GM21390 (cell line): ENCODE measurements at regions not wholly inside any gene's neighbourhood (a gene's known extent, or its start where the extent isn't known, plus 50 kb on each side); places are given as distances from the start of the nearest gene placed in this dataset.

Experiments
- ATAC-seq: cut with Tn5 transposase; IDR thresholded peaks from one replicate; pipeline ENCODE4 v1.9.1; 2021; ENCODE audit not compliant: unreplicated experiment

DNA sequence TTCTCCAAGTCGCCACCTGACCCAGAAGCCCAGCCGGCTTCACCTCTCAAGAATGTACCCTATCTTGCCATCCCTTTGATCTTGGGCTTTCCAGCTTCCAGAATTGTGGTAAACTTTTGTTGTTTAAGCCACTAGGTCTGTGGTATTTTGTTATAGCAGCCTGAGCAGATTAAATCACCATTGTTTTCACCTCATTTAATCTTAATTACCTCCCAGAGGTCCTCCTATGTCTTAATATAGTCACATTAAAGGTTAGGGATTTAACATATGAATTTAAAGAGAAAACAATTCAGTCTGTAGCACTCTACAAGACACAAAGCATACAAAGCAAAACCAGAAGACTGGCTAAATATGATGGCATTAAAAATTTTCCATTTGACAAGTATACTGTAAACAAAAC lies 123.4 kb upstream of the CADM2 start:
- ATAC-seq: no peak

GRCh38 chr3:84836961-84837360 lies 121.8 kb upstream of the CADM2 start:
- ATAC-seq: no peak

DNA sequence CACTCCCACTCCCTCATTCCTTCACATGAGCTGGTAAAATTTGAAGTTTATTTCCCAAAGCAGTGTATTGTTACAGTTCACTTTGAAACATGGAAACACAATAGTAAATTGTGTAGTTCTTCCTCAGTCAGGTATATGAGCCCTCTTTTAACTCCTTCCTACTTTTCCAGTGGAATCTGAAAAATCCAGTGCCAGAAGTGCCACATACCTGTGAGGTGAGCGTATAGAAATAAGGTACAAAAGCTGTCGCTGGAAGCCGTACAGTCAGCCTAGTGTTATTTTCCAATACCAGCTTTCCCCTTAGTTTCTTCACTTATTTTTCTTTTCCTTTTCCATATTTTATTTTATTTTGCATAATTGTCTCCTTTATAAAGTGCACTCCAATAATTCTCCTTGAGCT lies 81.7 kb upstream of the CADM2 start:
- ATAC-seq: no peak

DNA sequence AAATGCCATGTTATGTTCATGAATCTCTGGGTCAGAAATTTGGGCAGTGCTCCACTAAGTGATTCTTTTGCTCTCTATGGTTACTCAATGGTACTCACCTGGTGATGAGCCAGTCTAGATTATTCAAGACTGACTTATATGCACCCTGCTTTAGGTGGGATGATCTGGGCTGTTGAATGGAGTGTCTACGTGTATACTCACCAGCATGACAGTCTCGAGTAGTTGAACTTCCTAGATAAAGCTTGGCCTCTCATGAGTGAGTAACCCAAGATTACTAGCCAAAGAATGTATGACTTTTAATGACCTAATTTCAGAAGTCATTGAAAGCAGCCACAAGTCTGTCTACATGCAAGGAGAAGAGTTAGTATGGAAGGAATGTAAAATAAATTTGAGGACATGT lies 77.5 kb upstream of the CADM2 start:
- no peak for ATAC-seq

DNA sequence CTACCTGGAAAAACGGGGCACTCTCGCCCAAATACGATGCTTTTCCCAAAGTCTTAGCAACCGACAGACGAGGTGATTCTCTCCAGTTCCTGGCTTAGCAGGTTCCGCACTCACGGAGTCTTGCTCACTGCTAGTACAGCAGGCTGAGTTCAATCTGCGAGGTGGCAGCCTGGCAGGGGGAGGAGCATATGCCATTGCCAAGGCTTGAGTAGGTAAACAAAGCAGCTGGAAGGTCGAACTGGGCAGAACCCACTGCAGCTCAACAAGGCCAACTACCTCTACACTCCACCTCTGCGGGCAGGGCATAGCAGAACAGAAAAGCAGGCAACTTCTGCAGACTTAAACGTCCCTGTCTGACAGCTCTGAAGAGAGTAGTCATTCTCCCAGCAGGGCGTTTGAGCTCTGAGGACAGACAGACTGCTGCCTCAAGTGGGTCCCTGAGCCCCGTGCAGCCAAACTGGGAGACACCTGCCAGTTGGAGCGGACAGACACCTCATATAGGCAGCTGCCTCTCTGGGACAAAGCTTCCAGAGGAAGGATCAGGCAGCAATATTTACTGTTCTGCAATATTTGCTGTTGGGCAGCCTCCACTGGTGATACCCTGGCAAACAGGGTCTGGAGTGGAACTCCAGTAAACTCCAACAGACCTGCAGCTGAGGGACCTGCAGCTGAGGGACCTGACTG lies 73.4 kb upstream of the CADM2 start:
- ATAC-seq: no peak

- no peak for ATAC-seq
Observed at GRCh38 chr3:84891851-84892250, 66.9 kb upstream of the CADM2 start.

GRCh38 chr3:84893211-84893610 lies 65.6 kb upstream of the CADM2 start:
- no peak for ATAC-seq

GRCh38 chr3:84904212-84904611 lies 54.6 kb upstream of the CADM2 start:
- ATAC-seq: no peak

- no peak for ATAC-seq
Observed at GRCh38 chr3:84904816-84905555, 53.8 kb upstream of the CADM2 start.

GRCh38 chr3:84905556-84905920 lies 53.3 kb upstream of the CADM2 start:
- no peak for ATAC-seq

- ATAC-seq: no peak
Observed at GRCh38 chr3:84906065-84906464, 52.7 kb upstream of the CADM2 start.
